Astrocyte (in vitro differentiated cells and primary cell): ENCODE measurements at regions not wholly inside any gene's neighbourhood (a gene's known extent, or its start where the extent isn't known, plus 50 kb on each side); places are given as distances from the start of the nearest gene placed in this dataset.

Source experiments
- DNase-seq: peaks from one replicate; pipeline ENCODE4 v3.0.0-alpha.2; 2010; ENCODE audit warnings: low read depth
- FAIRE-seq: peaks from 2 replicates; lab custom pipeline; 2011; peaks lifted over from hg19 to GRCh38; lab: Jason Lieb, UNC
- H2AFZ ChIP-seq: 2 replicates; pipeline ENCODE4 v1.6.0; 2012; ENCODE audit warnings: low read depth, low read length, inconsistent platforms
- H3K27ac ChIP-seq: 2 replicates; pipeline ENCODE4 v1.5.1; 2011; ENCODE audit warnings: low read depth, low read length, inconsistent platforms
- H3K27me3 ChIP-seq: 2 replicates; pipeline ENCODE4 v1.6.0; 2011; ENCODE audit warnings: low read length, inconsistent platforms; ENCODE audit not compliant: insufficient read depth
- H3K36me3 ChIP-seq: 2 replicates; pipeline ENCODE4 v1.5.1; 2011; ENCODE audit warnings: low read length, inconsistent platforms; ENCODE audit not compliant: insufficient read depth
- H3K4me1 ChIP-seq: 2 replicates; pipeline ENCODE4 v1.5.1; 2011; ENCODE audit warnings: low read length, inconsistent platforms; ENCODE audit not compliant: insufficient read depth
- H3K4me2 ChIP-seq: 2 replicates; pipeline ENCODE4 v1.6.0; 2012; ENCODE audit warnings: low read length, inconsistent platforms
- H3K4me3 ChIP-seq: 2 replicates; pipeline ENCODE4 v1.5.1; 2011; ENCODE audit warnings: low read depth, mild to moderate bottlenecking, low read length, inconsistent platforms; ENCODE audit not compliant: insufficient read depth
- H3K79me2 ChIP-seq: 2 replicates; pipeline ENCODE4 v1.6.0; 2012; ENCODE audit warnings: mild to moderate bottlenecking, low read length, inconsistent platforms; ENCODE audit not compliant: insufficient read depth
- H3K9ac ChIP-seq: 2 replicates; pipeline ENCODE4 v1.6.0; 2012; ENCODE audit warnings: mild to moderate bottlenecking, low read length, inconsistent platforms
- H3K9me3 ChIP-seq: 2 replicates; pipeline ENCODE4 v1.5.1; 2012; ENCODE audit warnings: low read depth, mild to moderate bottlenecking, low read length, inconsistent platforms; ENCODE audit not compliant: insufficient read depth
- H4K20me1 ChIP-seq: 2 replicates; pipeline ENCODE4 v1.6.0; 2012; ENCODE audit warnings: low read length, inconsistent platforms; ENCODE audit not compliant: insufficient read depth
- H3K27ac Mint-ChIP-seq: one replicate; pipeline ENCODE4 v1.8.0; 2021; ENCODE audit warnings: mild to moderate bottlenecking, mixed read lengths; ENCODE audit not compliant: unreplicated experiment
- H3K27me3 Mint-ChIP-seq: one replicate; pipeline ENCODE4 v1.8.0; 2021; ENCODE audit warnings: low read depth, mixed read lengths; ENCODE audit not compliant: unreplicated experiment
- H3K36me3 Mint-ChIP-seq: one replicate; pipeline ENCODE4 v1.8.0; 2021; ENCODE audit warnings: low read depth, mixed read lengths; ENCODE audit not compliant: unreplicated experiment
- H3K4me1 Mint-ChIP-seq: one replicate; pipeline ENCODE4 v1.8.0; 2021; ENCODE audit warnings: low read depth, mixed read lengths; ENCODE audit not compliant: unreplicated experiment
- H3K4me3 Mint-ChIP-seq: one replicate; pipeline ENCODE4 v1.8.0; 2021; ENCODE audit warnings: mild to moderate bottlenecking, moderate library complexity, mixed read lengths; ENCODE audit not compliant: unreplicated experiment
- H3K9me3 Mint-ChIP-seq: one replicate; pipeline ENCODE4 v1.8.0; 2021; ENCODE audit warnings: mild to moderate bottlenecking, mixed read lengths; ENCODE audit not compliant: unreplicated experiment
- CTCF ChIP-seq: IDR thresholded peaks from 2 replicates; pipeline ENCODE4 v1.5.1; 2011; ENCODE audit warnings: low read depth, mild to moderate bottlenecking, inconsistent platforms, low read length, moderate library complexity; ENCODE audit not compliant: insufficient read depth
- EZH2 ChIP-seq: IDR thresholded peaks from 2 replicates; pipeline ENCODE4 v1.6.1; 2012; ENCODE audit warnings: mild to moderate bottlenecking, low read length, inconsistent platforms; ENCODE audit not compliant: insufficient read depth

- Histone ChIP-seq H3K36me3 (no peaks in the 10 kb centered on the region), H4K20me1 (no peaks in the 10 kb centered on the region), H3K9ac (no peak overlapping the region), H3K27me3 (no peaks in the 10 kb centered on the region), H3K9me3 (peaks cover 7% of the 10 kb centered on the region), H3K27ac (no peak overlapping the region), H3K79me2 (no peaks in the 10 kb centered on the region), H3K4me2 (no peak overlapping the region), H2AFZ (no peak overlapping the region), H3K4me3 (no peak overlapping the region), H3K4me1 (no peaks in the 10 kb centered on the region)
- FAIRE-seq, result no peak
- Mint-ChIP-seq H3K36me3 (no peaks in the 10 kb centered on the region), H3K4me3 (no peak overlapping the region), H3K9me3 (peaks cover 10% of the 10 kb centered on the region), H3K27ac (no peak overlapping the region), H3K4me1 (no peaks in the 10 kb centered on the region), H3K27me3 (no peaks in the 10 kb centered on the region)
- no peak for DNase-seq
- TF ChIP-seq EZH2, result no peak
- TF ChIP-seq CTCF, result no peak
Observed at GRCh38 chr6:67814262-67814661, 820.8 kb upstream of the ADGRB3 start.

DNA sequence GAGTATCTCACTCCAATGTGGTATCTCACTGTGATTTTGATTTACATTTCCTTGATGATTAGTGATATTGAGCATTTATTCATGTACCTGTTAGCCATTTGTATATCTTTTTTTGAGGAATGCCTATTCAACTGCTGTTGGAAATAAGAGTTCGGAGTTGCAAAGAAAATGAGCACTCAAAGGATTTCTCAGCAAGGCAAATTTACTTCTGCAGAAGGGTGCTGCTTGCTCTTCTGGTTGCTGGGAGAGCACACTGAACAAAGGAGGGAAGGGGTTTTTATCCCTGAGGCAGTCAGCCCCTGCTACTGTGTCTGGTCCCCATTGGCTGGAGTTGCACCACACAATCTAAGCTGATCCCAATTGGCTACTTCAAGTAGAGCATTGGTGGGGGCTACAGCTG, 822.4 kb upstream of the ADGRB3 start:
- Mint-ChIP-seq H3K4me3 (no peak overlapping the region), H3K27me3 (no peaks in the 10 kb centered on the region), H3K27ac (no peak overlapping the region), H3K9me3 (peaks cover 10% of the 10 kb centered on the region), H3K36me3 (no peaks in the 10 kb centered on the region), H3K4me1 (no peaks in the 10 kb centered on the region)
- Histone ChIP-seq H3K79me2 (no peaks in the 10 kb centered on the region), H2AFZ (no peak overlapping the region), H3K9me3 (peaks cover 7% of the 10 kb centered on the region), H3K4me1 (no peaks in the 10 kb centered on the region), H3K9ac (no peak overlapping the region), H3K27ac (no peak overlapping the region), H4K20me1 (no peaks in the 10 kb centered on the region), H3K4me3 (no peak overlapping the region), H3K4me2 (no peak overlapping the region), H3K36me3 (no peaks in the 10 kb centered on the region), H3K27me3 (no peaks in the 10 kb centered on the region)
- FAIRE-seq, result no peak
- DNase-seq, result no peak
- TF ChIP-seq CTCF (no peak), EZH2 (no peak)

GRCh38 chr6:67812125-67812524, 823.0 kb upstream of the ADGRB3 start:
- Histone ChIP-seq H3K4me2 (no peak overlapping the region), H3K36me3 (no peaks in the 10 kb centered on the region), H3K9ac (no peak overlapping the region), H2AFZ (no peak overlapping the region), H4K20me1 (no peaks in the 10 kb centered on the region), H3K4me1 (no peaks in the 10 kb centered on the region), H3K79me2 (no peaks in the 10 kb centered on the region), H3K4me3 (no peak overlapping the region), H3K9me3 (peaks cover 7% of the 10 kb centered on the region), H3K27me3 (no peaks in the 10 kb centered on the region), H3K27ac (no peak overlapping the region)
- H3K9me3 Mint-ChIP-seq, result peaks cover 10% of the 10 kb centered on the region
- no peak overlapping the region for H3K27ac Mint-ChIP-seq
- H3K27me3 Mint-ChIP-seq, result no peaks in the 10 kb centered on the region
- DNase-seq, result no peak
- H3K4me1 Mint-ChIP-seq, result no peaks in the 10 kb centered on the region
- no peak for TF ChIP-seq EZH2
- FAIRE-seq, result no peak
- no peaks in the 10 kb centered on the region for H3K36me3 Mint-ChIP-seq
- H3K4me3 Mint-ChIP-seq, result no peak overlapping the region
